Fibroblast of peridontal ligament (primary cell): ENCODE measurements at regions not wholly inside any gene's neighbourhood (a gene's known extent, or its start where the extent isn't known, plus 50 kb on each side); places are given as distances from the start of the nearest gene placed in this dataset.
A peak's percentile ranks its signal among the peaks of the same experiment; 100 is the strongest.

Source experiments
- DNase-seq: peaks from one replicate; pipeline ENCODE4 v3.0.0-alpha.2; 2010; ENCODE audit errors: extremely low read depth

DNA sequence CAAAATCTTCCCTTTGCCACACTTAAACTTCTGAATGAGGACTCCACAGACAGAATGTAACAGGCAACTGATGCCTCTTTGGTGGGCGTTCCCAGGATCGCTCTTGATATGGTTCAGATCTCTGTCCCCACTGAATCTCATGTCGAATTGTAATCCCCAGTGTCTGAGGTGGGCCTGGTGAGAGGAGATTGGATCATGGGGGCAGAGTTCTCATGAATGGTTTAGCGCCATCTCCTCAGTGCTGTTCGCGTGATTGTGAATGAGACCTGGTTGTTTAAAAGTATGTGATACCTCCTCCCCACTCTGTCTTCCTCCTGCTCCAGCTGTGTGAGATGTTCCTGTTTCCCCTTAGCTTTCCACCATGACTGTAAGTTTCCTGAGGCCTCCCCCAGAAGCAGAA is 111.1 kb upstream of the SLC66A3 start:
- no peak for DNase-seq

DNA sequence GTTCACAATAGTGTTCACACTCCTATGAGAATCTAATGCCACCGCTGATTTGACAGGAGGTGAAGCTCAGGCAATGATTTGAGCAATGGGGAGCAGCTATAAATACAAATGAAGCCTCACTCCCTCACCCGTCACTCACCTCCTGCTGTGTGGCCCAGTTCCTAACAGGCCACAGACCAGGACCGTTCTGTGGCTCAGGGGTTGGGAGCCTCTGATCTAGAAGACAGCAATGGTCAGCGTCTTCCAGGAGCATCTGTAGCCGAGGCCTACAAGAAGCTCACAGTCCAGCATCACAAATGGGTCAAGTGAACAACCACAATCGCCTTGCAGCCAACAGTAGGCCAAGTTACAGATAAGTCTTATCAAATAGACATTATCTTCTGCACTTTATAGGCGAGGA is 110.0 kb upstream of the SLC66A3 start:
- no peak for DNase-seq

DNA sequence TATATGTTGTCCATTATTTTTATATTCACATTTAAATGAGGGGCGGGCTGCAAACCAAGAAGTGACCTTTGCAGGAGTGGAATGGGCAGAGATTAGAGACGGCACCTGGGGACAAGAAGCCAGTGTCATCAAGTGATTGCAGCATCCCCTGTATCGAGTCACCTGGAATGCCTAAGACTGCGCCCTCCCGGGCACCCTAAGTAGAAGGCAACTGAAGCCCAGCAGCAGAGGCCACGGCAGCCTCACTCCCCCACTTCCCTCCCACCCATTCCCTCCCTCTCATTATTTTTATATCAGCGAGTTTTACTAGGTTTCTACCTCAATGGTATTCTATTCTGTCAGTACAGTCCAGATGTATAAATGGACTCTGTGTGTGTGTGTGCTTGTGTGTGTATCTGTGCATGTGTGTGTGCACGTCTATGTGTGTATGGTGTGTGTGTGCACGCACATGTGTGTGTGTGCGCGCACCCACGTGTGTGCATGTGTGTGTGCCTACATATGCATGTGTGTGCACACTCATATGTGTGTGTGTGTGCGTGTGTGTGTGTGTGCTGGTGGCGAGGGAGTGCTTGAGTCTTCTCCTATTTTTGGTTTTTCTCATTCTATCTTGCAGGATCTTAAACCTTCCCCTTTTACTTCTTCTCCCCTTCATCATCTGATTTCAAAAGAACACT is 106.8 kb upstream of the SLC66A3 start:
- DNase-seq: no peak

DNA sequence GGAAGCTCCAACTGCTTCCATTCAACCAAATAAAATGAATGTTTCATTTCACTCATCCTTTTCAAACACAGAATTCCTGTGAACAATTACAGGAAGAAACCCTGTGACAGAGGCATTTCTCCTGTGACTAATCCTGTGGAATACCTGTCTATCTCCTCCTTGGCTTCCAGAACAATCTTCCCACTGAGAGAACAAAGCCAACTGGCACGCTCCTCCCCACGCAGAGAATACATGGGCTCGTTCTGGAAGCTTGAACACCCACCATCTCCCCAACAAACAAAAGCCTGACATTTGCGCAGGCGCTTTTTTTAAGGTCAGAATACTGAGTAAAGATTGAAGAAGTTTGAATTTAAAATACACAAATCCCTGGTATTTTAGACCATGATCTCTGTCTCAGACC is 104.7 kb upstream of the SLC66A3 start:
- no peak for DNase-seq

DNA sequence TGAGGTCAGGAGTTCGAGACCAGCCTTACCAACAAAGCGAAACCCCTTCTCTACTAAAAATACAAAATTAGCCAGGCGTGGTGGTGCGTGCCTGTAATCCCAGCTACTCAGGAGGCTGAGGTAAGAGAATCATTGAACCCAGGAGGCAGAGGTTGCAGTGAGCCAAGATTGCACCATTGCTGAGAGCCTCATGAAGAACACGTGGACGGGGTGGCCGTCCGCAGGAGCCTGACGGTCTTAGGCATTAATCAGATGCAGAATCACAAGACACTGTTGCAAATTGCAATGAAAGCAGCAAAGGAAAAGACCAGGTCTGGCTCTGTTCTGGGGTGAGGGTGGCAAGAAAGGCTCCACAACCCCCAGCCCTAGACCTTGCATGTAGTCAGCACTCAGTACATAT is 104.0 kb upstream of the SLC66A3 start:
- DNase-seq: no peak

DNA sequence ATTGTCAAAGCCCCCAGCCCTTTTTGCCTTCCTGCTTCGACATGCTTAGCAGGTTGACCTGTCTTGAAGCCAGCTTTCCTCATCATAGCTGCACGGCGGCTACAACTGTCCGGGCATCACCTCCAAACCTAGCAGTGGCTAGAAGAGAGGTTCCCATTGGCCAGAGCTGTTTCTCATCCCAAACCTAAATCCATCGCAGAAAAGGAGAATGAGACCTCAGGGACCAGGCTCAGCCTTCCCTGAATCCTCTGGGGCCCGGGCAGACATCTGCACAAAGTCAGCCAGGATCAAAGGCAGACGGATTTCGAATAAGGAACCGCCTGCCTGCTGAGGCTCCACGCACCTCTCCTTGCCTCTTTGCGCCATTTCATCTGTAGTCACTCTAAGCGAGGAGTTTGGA is 101.7 kb upstream of the SLC66A3 start:
- no peak for DNase-seq

DNA sequence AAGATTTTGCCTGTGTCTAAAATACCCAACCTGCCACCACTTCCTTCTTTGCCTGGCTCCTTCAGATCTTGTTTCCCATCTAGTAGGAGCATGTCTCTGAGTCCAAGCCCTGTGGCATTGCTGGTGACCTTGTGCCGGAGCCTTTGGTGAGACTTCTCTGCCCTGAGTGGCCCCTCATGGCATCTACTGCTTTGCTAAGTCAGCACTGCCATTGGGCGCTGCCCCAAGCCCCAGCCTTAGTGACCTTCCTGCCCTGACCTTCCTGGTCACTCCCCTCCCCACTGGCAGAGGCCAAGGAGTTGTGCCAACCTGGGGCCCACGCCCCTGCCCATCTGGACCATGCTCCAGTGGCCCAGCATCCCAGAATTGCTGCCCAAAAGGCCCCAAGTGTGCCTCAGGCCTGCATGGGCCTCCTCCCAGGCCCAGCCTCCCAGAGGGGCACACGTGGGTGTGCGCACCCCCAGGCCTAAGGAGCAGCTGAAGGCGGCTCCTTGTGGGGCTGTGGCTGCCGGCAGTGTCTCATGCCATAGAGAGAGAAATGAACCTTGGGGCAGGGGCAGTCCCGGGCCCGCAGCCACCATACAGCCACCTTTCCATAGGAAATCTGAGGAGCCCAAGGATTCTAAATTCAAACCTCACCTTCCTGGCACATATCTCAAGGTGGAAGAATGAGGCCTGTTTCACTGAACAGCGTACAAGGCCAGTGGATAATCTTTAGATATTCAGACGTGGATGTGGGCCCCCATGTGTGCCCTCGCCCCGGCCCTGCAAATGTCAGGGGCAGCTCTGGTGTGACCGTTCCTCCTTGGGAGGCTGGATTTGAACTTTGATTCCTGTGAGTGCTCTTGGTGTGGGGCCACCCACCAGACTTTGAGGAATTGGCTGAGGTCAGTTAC is 100.2 kb upstream of the SLC66A3 start:
- no peak for DNase-seq

DNA sequence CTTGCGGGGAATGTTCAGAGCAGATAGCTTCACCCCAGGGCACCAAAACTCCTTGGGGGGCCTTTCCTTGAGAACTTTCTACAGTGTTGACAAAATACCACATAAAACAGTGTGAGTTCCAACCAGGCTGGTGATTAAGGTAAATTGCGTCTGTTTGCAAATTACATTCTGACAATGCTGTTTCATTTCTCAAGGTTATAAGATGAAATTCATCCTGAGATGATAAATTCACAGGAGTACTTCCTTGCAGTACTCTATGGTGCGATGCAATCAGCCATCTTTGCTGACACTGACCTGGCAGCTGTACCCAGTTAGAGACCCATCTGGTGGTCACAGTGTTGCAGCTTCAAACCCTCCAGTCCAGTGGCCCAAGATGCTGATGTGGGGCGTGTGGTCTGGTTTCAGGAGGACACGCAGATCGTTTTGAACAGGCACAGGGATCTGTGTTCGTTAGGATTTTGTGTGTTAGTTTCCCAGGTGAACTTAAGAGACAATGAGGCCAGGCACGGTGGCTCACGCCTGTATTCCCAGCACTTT is 99.5 kb upstream of the SLC66A3 start:
- no peak for DNase-seq

DNA sequence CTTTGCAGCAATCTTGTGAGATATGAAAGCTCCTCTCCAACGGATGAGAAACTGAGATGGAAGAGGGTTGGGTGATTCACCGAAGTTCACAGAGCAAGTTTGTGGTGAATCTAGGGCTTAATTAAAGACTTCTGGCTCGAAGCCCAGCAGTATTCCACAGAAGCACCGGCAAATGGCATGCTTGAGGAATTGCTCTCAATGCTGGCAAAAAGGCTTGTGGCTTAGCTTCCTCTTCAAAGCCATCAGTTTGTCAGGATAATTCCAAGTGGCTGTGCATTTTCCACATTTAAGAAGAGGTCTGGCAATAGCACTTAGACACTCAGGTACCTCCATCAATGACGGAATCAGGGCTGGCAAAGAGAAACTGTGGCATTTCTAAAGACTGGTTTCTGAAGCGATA is 98.7 kb upstream of the SLC66A3 start:
- DNase-seq: peak; percentile 86

DNA sequence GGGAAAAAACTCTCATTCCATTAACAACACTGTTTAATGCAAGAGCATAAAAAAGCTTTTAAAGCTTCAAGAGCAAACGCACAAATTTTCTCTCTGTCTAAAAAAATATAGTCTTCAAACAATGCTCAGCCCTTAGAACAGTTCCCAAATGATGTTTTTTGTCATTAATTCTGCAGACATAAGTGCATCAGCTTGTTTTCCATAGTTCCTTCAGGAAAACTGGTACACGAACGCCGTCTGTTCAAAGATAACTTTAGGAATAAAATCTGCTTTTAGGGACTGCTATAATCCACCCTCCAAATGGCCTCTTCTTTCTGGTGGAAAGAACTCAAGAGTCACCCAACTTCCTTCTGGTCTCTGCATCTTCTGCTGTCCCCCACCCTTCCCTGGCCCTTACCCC is 98.2 kb upstream of the SLC66A3 start:
- no peak for DNase-seq

DNA sequence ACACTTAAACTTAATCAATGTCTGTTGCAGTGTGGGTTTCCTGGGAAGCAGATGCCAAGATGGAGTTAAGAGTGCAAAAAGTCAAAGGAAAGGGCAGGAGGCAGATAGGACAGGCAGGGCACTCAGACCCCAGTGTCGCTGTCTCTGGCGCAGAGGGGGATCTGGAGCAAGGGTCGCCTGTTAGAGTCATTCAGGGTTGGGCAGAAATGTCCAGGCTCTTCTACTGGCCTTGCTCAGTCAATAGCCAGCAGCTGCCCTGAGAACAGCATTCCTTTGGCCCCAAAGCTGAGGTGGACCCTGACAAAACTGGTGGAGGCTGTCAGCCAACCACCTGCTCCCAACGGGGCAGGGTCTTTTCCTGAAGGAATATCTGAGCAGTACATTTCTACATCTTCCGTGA is 97.1 kb upstream of the SLC66A3 start:
- DNase-seq: no peak

DNA sequence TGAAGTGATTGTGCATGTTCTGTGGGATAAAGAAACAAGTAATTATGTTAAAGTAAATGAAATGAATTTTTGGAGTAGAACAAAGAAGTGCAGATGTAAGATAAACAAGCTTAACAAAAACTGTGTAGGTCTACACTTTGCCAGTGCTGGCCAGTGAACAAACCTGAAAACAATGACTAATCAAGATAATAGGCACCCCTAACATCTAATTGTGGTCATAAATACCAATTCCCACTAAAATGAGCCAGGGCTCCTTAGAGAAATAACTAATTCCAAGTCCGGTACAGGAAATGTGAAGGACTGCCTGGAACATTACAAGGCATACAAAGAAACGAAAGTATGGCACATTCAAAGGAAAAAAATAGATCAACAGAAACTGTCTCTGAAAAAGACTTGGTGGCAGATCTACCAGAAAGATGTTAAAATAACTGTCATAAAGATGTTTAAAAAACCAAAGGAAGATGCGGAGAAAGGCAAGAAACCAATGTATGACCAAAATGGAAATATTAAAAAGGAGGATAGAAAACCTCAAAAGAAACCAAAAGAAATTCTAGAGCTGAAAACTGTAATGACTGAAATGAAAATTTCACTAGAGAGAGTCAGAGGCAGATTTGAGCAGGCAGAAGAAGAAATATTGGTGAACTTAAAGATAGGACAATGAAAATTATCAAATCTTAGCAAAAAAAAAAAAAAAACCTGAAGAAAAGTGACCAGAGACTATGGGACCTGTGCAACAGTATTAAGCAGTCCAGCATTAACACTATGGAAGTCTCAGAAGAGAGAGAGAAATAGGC is 94.7 kb upstream of the SLC66A3 start:
- no peak for DNase-seq

DNA sequence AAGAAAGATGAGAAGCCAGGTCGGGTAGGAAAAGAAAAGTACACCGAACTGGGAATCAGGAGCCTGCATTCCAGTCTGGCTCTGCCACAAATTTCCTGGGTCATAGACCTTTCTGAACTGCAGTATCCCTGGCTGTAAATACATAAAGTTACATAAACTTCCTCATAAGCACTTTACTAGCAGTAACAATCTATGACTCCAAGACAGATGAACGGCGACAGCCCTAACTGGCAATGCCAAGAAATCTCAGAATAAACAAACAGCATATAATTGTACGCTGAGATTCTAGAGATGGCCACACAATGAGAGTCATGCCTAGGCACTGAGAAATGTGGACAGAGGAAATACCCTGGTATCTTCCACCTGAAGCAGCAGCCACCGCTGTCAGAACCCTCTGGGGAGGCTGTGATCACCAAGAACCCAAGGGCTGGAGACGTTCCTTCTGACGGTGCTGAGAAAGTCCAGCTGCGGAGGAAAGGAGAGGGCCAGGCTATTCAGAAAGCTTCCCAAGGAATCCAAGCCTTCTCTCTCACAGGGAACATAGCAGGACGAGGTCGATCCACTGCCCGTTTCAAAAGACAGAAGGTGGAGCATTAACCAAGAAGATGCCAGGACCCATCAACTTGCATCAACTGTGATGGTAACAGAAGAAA is 89.3 kb upstream of the SLC66A3 start:
- DNase-seq: no peak

DNA sequence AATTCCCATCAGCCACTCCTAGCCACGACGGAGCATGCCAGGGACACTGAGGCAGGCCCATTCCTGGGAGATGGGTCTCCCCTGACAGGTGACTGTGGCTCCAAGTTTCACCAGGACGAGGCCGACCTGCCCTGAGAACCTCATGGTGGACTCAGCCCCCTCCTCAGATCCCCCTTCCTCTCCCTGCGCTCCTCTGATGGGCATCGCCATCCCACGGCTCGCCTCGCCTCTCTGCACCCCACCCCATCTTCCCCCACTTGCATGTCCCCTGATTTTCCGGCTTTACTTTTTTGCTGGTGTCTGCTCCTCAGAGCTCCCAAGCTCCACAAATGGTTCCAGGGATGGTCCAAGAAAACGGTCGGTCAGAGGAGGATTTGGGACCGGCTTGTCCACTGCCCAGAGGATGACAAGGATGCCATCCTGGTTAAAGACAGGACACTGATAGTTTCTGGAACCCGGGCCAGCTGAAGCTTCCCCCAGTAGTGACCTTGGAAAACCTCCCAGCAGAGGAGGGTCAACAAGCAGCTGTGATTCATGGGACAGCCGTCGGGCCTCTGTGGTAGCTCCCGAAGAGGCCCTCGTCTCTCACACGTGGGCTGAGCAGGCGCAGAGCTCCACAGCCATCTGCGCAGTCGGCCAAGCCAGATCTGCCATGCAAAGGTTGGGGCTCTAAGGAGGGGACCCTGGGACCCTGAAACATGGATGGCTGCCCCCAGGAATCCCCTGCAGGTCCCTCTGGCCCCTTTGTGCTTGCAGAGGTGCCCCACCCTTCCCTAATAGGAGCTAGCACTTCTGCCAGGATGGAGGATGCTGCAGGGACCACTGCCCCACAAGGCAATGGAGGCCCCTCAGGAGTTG is 87.8 kb upstream of the SLC66A3 start:
- no peak for DNase-seq

DNA sequence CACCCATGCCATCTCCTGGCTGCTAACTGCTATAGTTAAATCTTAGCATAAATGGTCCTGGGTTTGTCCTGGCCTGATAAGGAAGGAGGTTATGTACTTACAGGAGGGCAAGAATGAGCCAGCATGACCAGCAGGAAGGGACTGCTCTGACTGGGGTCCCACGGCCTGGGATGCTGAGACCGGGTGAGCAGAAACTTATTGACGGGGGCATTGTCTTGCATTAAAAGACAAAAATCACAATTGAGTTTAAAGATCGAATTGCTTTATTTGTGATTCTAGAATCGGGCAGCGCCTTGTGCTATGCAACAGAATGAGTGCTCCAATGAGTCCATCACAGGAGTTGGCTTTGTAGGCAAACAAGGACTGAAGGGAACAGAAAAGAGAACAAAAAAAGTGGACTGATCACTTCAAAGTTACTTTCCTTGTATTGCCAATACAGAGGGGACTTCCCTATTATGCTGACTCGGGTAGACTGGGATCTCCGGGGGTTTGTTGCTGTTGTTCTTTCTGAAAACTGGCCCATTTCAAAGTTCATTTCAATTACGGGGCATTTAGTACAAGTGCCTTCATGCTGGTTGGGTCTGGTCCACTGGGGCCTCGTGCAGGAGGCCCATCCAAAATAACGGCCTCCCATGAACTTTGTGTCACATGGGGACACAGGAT is 87.1 kb upstream of the SLC66A3 start:
- DNase-seq: no peak

DNA sequence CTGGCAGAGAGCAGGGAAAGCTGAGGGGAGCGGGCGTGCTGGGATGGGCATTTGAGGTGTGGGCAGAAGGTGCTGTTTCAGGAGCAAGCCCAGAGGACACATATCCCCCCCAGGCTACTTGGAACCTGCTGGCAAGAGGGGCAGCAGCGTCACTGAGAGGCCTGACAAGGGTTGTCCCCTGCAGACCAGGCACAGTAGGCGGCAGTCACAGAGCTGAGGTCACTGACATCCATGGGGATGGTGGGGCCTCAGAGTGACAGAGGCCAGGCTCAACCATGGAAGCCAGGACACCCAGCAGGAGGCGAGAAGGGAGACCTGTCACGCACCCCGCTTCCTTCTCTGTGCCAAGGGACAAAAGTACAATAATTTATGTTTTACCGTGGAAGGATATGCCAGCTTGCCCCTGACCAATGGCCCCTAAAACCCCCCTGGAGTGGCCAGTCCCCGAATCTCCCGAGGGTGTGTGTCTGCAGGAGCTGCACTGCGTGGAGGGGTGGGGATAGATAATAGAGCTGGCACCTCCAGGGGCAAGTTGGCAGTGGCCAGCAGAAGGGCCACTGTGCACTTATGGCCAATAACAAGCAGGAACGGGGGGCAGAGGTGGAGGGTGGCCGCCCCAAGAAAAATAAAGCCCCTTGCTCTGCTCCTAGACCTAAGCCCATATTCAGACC is 86.3 kb upstream of the SLC66A3 start:
- DNase-seq: no peak

DNA sequence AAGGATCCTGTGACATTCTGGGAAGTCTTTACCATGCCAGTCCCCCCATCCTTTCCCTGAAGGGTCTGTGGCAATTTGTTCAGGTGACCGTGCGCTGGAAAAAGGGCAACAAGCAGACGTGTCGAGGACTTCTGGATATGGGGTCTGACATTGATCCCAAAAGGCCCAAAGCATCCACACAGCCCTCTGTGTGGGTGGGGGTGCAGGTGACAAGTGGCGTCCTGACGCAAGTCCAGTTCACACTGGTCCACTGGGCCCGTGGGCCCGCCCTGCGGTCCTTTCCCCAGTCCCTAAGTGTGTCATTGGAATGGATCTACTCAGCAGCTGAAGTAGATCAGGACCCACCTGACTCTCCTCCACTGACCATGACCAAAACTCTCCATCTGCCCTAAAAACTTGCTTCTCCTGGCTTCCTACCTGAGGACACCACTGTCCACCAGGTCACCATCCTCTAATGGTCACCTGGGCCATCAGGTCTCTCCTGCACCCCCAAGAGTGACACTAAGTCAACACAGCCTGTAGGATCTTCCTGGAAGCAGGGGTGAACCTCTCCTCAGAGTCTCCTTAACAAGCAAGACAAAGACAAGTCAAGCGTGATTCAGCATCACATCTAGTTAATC is 85.6 kb upstream of the SLC66A3 start:
- DNase-seq: no peak

DNA sequence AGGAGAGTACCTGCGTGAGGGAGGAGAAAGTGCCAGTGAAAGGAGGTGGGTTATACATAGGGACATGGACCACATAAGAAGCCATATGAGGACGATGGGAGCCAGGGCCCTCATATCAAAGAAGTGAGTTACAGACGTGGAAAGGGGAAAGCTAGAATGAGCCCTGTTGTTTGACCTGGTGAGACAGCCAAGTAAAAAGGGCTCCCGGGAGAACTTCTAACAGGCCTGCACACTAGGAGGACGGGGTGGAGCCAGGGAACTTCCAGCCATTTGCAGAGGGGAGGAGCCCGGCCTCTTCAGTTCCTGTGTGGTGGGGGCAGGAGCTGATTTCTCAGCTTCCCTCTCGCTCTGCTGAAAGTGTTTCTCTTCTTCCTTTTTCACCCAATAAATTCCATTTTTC is 84.1 kb upstream of the SLC66A3 start:
- DNase-seq: no peak

DNA sequence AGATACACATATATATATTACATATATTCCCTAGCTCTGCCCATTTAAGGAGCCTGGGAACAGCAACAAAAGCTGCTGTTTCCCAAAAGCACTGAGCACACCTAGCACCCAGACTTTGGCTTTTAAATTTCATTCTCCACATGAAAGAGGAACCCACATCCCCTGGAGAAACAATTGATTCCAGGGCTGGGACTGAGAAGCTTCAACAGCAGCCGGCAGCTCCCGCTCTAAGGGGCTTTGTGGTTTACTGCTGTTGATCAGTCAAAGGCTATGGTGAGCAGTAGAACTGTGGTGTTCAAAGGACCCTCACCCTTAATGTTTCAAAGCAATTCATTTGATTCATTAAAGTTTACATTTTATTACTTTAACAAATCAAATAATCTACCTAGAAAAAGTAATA is 83.3 kb upstream of the SLC66A3 start:
- DNase-seq: no peak
